Left forelimb (tissue), 1 donor: ENCODE measurements at regions not wholly inside any gene's neighbourhood (a gene's known extent, or its start where the extent isn't known, plus 50 kb on each side); places are given as distances from the start of the nearest gene placed in this dataset.
"Not testable (repeated sequence)": the region's sequence is repeated elsewhere in the genome, so short reads cannot be mapped to it uniquely, and the experiment has no call there.

ENCODE experiments used
- DNase-seq: peaks from one replicate; pipeline ENCODE4 v3.0.0-alpha.2; 2018; ENCODE audit warnings: low spot score

DNA sequence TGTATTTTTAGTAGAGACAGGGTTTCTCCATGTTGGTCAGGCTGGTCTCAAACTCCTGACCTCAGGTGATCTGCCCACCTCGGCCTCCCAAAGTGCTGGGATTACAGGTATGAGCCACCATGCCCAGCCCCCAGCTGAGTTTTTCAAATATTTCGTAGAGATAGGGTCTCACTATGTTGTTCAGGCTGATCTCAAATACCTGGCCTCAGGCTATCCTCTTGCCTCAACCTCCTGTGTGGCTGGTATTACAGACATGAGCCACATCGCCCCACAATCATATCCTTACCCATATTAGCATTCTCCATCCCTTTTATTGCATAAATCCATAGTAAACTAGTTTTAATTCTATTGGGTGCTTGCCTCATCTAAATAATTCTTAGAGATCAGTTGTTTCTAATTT is 157.6 kb upstream of the HEY2 start:
- not testable (repeated sequence) for DNase-seq

GRCh38 chr6:125593746-125594145 is 155.7 kb upstream of the HEY2 start:
- DNase-seq = no peak

DNA sequence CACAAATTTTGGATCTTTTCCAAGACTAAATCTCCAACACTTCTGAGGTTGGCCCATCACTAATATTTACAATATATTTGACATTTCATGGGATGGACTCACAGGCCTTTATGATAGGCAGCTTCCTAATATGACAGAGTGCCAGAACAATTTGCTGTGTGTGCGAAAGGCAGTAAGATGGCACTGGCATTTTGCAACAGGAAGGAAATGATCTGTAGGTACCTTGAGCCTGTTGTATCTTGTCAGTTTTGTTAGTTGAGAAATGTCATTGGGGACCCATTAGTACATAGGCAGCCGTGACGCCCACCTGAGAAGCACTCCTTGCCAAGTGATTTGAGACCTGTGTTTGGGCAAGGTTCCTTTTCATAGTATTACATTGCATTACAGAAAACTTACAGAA is 153.4 kb upstream of the HEY2 start:
- DNase-seq = no peak

DNA sequence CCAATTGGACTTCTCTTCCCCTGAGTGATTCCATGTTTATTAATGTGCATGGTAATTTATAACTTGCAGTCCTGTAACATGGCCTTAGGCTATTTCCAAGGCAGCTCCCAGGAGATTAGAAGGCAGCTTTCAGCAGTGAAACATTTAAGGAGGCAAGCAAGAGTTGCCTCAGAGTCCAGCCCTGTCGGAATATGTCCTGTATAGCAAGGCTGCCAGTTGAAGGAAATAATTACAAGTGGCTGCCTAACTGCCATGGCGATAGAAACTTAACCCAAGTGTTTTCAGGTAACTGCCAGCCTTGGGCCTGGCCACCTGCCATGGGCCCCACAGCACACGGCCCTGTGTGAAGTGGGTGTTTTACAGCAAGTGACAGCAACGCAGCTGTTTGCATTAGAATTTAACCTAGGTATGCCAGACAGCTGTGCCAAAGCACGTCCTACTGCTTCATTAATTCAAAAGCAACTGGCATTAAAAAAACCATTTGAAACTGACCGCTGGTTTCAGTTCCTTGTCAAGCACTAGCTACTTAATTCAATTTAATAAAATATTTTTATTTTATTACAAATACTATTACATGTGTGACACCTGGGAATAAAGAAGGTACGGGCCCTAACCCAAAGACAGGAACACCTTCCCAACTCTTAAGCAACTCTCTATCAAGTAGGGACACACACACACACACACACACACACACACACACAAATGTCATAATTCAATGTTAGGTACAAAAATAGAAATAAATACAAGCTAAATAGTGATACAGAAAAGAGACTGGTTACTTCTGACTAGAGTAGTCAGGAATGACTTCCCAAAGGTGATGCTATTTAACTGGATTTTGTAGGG is 151.8 kb upstream of the HEY2 start:
- no peak for DNase-seq

DNA sequence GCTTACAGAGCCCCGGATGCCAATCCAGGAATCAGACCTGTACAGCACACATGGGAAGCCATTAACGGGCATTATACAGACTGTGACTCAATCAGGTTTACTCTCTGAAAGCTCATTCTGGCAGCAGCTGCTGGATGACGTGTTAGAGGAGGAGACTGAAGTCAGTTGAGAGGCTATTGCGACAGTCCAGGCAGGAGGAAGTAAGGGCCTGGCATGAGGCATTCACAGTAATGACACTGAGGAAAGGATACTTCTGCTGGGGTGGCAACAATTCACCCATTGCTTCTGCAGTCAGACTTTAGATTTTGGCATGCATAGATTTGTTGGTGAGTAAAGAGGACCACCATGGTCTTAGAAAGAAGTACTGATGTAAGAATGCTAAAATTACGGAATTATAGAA is 151.0 kb upstream of the HEY2 start:
- DNase-seq = no peak

GRCh38 chr6:125604257-125604656 is 145.2 kb upstream of the HEY2 start:
- no peak for DNase-seq

DNA sequence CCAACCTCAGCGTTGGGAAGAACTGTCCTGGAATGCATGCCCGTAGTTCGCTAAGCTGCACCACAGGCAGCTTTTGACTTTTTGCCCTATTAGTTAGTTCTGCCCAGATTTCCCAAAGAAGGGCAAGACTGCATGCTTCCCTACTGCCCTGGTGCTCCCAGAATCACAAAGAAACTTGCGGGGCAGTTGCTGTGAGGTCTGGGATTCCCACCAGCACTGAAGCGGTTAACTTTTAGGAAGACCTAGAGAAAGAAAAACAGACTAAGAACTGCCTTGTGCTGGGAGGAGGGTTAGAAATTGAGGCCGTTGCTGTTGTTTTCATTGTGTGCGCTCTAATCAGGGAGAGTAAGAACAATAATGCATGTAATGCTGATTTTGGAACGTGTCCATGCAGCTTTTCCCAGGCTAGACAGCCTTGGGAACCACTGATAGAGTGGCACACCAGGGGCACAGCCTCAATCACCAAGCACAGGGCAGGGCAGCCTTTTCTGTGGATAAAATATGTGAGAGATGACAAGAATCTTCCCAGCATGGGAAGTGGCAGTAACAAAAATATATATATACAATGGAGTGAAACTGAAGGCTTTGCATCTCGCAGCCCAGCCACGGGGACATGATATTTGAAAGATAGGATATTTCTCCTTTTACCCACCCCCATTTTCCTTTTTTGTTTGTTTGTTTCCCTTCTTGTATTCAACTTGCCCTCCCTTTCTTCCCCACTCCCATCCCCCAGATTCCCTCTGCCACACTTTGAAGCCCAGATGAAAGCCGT is 137.7 kb upstream of the HEY2 start:
- DNase-seq = peak; percentile 69

DNA sequence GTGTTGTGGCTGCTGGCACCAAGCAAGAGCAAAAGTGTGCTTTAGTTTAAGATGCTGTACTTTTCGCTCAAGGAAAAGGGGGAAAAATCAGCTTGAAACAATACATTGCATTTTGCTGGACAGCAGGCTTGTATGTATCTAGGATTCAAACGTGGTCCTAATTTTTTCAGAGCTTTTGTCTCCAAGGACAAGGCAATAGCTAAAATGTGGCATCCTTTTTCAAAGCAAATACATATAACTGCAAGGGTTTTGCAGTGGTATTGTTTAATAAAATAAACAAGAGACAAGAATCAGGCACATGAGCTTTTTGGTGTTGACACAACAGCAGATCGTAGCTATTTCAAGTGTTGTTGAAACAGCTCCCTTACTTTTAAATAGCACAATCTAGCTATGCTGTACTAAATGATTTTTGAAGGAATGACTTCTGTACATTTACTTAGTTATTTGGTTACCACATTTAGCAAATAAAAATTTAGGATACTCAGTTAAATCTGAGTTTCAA is 137.0 kb upstream of the HEY2 start:
- DNase-seq = no peak

DNA sequence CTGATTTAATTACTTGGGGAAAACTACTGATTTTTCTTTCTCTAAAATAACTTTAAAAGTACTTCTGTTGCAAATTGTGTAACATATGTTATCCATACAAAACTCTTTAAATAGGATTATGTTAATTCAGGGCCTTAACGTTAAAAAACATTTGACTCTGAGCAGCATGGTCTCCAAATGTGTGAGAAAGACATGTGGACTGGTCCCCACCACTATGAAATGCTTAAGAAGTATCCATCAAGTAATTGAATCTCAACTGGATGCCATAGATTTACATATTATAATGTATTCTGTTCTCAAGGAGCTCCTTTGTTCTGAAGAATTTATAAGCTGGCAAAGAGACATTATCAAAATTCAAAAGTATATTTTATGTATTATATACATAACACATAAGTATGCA is 130.8 kb upstream of the HEY2 start:
- DNase-seq = no peak

DNA sequence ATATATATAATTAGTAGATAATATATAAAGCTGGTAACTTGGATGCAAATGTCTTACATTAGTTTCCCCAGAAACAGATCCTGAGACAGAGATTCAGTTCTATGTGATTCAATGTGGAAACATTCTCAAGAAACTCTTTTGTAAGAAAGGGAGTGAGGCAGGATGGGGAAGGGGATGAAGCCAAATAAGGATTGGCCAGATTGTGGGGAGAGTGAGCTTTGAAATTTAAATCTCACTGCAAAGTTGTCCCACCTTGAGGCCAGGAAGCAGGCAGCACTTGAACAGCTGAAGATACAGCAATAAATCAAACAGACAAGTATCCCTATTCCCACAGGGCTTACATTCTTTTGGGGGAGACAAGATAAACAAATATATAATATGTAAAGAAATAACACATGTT is 126.3 kb upstream of the HEY2 start:
- no peak for DNase-seq

- DNase-seq = no peak
Observed at GRCh38 chr6:125631165-125631564, 118.3 kb upstream of the HEY2 start.

GRCh38 chr6:125636011-125636410 is 113.4 kb upstream of the HEY2 start:
- not testable (repeated sequence) for DNase-seq

DNA sequence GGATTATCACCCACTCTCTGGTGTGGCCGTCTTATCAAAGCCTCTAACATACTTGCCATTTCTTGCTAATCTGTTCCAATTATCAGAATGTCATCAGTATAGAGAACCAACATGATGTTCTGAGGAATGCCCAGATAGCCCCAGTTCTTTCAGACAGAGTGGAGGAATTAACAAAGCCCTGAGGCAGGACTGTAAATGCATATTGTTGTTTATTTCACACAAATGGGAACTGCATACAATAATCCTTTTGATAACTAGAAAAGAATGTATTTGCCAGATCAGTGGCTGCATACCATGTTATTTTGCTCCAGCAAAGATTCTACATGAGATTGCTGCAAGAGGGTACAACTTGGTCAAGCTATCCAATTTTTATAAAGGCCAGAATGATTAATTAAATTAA is 112.8 kb upstream of the HEY2 start:
- DNase-seq = no peak

DNA sequence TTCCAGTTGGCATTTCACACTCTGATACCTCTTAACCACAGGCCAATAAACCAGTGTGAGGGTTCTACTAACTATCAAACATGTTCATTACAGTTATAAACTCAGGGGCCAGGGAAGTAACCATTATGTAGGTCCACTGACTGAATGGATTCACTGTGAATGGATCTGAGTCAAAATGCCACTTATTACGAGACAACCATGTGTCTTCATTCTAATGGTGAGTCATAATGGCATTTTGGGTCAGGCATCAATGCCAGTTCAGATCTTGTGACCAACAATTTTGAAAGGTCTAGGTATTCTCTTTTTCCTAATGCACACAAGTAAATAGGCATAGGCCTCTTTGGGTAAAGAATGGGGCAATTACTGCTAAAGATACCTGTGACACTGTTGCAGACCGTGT is 112.2 kb upstream of the HEY2 start:
- DNase-seq = no peak

DNA sequence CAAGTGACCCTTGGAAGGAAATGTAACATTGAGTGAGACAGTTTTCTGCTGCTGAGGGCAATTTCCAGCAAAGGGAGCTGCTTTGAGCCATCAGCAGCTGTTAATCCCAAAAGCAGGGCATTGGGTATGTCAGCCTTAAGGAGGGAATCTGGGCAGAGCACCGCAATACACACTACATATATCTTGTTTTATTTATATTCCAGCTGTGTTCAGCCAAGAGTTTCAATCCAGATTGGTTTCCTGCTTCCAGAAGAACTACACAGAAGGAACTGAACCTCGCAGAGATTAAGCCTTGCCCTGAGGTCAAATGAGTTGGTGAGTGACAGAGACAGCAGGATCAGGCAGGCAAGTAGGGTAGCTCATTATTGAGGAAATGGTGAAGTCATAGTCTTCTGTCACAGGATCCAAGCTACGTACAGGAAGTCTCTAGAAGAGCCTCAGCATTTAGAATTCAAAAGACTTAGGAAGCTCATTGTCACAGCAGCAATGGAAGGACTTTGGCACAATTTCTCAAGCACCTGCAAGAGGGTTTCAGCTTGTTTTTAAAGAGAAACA is 109.9 kb upstream of the HEY2 start:
- DNase-seq = no peak

- DNase-seq = no peak
Observed at GRCh38 chr6:125640441-125641150, 108.8 kb upstream of the HEY2 start.

DNA sequence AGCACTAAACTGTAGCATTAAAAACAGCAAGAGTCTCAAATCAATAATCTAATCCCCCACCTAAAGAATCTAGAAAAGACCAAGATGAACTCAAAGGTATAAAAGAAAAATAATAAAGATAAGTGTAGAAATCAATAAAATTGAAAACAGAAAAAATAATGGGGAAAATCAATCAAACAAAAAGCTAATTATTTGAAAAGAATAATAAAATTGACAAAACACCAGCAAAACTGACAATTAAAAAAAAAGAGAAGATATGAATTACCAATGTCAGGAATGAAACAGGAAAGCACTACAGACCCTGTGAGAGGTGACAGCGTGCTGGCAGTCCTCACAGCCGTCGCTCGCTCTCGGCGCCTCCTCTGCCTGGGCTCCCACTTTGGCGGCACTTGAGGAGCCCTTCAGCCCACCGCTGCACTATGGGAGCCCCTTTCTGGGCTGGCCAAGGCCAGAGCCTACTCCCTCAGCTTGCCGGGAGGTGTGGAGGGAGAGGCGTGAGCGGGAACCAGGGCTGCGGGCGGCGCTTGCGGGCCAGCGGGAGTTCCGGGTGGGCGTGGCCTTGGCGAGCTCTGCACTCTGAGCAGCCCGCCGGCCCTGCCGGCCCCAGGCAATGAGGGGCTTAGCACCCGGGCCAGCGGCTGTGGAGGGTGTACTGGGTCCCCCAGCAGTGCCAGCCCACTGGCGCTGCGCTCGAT is 105.3 kb upstream of the HEY2 start:
- DNase-seq = not testable (repeated sequence)

- DNase-seq = no peak
Observed at GRCh38 chr6:125647391-125647790, 102.0 kb upstream of the HEY2 start.

DNA sequence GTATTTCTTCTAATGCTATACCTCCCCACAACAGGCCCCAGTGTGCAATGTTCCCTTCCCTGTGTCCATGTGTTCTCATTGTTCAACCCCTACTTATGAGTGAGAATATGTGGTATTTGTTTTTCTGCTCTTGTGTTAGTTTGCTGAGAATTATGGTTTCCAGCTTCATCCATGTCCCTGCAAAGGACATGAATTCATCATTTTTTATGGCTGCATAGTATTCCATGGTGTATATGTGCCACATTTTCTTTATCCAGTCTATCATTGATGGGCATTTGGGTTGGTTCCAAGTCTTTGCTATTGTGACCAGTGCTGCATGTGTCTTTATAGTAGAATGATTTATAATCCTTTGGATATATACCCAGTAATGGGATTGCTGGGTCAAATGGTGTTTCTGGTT is 95.7 kb upstream of the HEY2 start:
- DNase-seq = not testable (repeated sequence)

- DNase-seq = no peak
Observed at GRCh38 chr6:125655511-125655910, 93.9 kb upstream of the HEY2 start.

GRCh38 chr6:125656287-125656870 is 93.1 kb upstream of the HEY2 start:
- DNase-seq = no peak
